SHP77 treated with DMSO at 0.1 percent for 48 hours (cell line): ENCODE measurements at regions not wholly inside any gene's neighbourhood (a gene's known extent, or its start where the extent isn't known, plus 50 kb on each side); places are given as distances from the start of the nearest gene placed in this dataset.
"Not testable (repeated sequence)": the region's sequence is repeated elsewhere in the genome, so short reads cannot be mapped to it uniquely, and the experiment has no call there.

Experiments
- DNase-seq: peaks from one replicate; lab custom pipeline; 2025; lab: John Stamatoyannopoulos, UW

DNA sequence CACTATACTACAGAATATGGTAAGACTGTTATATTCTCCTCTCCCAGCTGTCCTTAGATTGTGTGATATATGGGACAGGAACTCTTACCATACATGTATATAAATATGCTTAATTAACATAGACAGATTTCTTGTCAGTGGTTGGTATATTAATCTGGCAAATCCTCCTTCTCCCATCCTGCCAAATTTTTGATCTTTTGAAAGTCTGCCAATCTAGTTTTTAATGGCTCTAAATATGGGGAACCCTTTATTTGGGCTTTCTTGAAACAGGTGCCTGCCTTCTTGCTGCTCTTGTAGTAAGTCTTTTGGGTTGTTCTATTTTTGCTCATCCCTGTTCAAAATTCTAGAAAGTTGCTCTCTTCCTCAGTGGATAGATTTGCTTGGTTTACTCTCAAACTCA lies 63.5 kb downstream of the SPATA31D1 start:
- DNase-seq = no peak

DNA sequence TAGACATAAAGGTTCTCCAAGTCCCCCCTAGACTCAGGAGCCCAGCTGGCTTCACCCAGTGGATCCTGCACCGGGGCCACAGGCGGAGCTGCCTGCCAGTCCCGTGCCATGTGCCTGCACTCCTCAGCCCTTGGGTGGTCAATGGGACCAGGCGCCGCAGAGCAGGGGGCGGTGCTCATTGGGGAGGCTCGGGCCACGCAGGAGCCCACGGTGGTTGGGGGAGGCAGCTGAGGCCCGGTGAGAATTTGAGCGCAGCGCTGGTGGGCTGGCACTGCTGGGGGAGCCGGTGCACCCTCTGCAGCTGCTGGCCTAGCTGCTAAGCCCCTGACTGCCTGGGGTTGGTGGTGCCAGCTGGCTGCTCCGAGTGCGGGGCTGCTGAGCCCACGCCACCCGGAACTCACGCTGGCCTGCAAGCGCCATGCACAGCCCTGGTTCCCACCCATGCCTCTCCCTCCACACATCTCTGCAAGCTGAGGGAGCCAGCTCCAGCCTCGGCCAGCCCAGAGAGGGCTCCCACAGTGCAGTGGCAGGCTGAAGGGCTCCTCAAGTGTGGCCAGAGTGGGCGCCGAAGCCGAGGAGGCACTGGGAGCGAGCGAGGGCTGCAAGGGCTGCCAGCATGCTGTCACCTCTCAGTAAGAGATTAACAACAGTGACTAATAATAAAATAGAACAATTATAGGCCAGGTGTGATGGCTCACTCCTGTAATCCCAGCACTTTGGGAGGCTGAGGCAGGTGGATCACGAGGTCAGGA lies 65.9 kb downstream of the SPATA31D1 start:
- DNase-seq = no peak

DNA sequence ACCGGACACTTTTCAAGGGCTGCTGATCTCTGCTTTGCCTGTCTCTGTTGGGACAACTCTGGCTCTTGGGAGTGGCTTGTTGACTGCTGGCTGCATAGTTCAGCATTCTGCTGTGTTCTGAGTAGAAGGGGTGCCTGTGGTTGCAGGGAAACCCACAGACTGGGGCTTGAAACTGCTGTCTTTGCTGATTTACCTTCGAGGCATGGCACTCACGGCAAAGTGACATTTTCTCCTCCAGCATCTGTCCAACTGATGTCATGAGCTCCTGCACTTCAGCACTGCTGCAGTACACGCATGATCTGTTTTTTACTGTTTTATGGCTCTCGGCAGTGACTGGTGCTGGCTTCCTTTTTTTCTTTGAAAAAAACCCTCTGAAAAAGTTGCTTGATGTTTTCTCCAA lies 69.2 kb downstream of the SPATA31D1 start:
- no peak for DNase-seq

DNA sequence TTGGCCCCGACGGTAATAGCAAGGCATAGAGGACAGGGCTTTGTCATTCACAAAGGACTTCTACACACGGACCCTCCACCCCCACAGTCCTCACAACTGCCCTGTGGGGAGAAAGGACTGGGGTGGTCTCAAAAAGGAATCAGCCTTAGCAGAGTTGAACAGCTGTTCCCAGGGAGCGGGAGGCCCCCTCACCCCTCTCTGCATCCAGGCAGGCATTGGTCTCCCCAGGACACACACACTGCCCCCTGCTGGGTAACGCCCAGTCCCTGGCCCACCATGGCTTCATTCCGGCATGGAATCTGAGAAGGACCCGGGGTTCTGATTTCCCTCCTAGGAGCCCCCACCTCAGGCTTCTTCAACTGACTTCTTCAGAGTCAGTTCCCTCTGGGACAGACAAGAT lies 73.2 kb downstream of the SPATA31D1 start:
- DNase-seq = not testable (repeated sequence)

DNA sequence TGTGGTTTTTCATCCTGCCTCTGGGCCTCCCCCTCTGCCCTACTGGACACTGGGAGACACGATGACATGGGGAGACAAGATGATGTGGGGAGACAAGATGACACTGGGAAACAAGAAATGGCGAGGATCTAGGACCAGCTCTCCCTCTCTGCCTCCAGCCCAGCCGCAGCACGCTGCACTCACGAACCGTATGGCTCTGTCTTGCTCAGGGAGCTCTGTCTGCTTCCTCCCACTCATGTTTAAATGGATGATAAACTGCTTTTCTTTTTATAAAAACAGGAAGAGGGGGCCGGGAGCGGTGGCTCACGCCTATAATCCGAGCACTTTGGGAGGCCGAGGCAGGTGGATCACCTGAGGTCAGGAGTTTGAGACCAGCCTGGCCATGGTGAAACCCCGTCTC lies 73.7 kb downstream of the SPATA31D1 start:
- DNase-seq = no peak

DNA sequence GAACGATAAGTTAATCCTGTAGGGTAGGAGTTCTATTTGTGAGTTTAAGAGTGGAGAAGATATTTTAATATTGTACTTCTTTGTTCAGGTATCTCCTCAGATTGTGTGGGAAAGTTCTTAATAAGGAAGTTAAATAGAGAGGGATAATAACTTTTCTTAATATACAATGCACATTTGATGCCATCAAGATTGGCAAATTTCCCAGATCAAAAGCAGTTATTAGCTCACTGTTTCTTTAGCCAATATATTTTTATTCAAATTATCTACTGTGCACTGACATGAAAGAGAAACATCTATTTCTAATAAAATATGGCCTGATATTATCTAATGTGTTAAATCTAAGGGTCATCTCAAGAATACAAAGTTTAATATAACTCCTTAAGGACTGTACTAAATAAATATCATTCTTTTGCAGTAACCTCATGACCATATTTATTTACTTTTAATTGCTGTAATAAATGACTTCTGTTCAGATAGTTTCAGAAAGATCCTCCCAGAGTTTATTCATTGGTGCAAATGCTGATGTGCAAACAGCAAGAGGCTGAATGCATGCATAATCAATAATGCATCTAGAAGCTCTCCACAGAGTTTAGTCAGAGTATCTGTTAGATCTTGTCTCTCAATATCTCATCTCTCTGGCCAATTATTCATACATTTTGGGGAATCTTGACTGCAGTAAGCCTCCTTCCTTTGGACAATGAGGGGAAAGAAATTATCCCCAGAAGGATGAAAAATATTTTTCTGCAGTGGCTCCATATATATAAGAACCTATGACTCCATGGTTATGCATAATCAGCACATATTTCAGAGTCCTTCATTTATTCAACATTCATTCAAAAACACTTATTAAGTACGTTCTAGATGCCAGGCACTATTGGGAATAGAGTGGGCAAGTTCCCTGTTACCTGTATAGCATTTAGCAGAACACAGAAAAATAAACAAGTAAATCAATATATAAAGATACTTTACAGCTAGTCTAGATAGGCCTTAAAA lies 85.3 kb downstream of the SPATA31D1 start:
- no peak for DNase-seq

DNA sequence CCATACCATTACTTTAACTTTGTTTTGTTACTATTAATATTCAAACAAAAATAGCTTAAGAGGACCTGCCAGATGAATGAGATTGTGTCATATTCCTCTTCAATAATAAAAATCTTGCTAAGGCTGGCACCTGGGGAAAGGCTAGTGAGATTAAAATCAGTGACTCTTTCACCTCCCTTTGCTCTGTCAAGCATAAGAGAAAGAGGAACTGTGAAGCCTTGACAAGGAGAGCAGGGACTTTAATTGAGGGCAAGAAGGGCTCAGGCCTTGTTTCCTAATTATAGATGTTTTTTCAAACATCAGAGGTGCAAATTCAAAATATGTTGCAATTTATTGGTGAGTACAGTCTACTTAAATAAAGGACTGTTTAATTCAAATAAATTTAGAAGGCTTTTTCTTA lies 91.7 kb downstream of the SPATA31D1 start:
- DNase-seq = no peak

DNA sequence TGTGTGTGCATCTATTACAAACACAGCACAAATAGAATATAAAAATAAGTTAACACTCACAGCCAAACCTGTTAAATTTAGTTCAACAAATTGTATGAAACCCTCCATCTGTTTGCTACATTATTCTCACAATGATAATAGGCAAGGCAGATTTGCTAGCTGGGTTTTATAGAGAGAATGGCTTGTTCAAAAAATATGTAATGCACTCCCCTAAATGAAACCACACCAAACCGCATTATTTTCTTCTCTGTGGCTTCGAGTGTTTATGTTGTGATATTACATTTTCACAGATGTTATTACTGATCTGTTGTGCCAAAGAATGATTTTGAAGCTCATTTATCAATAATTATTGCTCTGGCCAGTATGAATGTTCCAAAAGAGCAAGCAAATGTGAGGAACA lies 92.9 kb downstream of the SPATA31D1 start:
- DNase-seq = no peak

DNA sequence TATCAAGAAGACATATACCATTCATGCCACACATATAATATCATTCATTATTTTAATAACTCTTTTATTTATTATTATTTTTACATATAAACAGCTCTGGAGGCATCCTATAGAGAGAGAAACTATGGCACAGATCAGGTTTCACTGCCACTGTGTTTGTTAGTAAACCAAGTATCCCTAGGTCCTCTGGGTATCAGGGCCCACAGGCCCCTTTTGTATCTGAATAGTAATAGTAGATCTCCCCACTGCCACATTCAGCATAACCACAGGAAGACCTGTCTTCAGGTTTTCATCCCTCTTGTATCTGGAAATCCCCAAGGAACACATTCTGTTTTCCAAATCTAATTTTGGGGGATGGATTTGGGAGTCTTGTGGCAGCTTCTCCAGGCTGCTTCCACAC lies 94.0 kb downstream of the SPATA31D1 start:
- DNase-seq = no peak

DNA sequence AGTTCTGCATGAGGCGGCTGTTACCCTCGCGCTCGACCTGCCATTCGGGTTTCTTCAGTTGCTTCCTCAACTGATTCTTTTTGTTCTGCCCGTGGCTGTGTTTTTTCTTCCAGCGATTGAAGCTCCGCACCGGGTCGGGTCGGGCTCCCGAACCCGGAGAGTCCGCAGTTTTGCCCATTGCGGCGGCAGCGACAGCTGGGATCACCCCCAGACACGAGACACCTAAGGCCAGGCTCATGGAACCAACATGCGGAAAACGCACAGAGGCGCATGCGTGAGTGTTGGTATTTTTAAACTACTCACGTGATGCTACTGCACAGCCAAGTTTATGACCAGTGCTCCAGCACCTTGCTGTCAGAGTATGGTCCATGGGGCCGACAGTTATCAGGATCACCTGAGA lies 100.0 kb downstream of the SPATA31D1 start:
- no peak for DNase-seq

DNA sequence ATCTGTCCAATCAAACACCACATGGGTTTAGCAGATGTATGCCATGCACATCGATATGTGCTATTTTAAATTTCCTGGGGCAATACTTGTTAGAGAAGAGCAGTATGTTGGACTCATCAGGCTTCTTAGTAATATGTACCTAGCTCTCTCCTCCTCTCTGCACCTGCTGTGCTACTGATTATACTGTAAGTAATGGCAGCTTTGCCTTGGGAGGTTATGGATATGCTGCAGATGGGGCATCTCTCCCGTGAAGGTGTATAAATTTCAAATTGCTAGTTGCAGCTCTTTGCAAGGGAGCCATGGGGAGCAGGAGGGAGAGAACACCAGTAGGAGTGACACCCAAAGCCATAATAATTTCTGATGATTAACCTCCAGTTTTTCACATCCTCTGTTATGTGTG lies 101.5 kb downstream of the SPATA31D1 start:
- DNase-seq = no peak

DNA sequence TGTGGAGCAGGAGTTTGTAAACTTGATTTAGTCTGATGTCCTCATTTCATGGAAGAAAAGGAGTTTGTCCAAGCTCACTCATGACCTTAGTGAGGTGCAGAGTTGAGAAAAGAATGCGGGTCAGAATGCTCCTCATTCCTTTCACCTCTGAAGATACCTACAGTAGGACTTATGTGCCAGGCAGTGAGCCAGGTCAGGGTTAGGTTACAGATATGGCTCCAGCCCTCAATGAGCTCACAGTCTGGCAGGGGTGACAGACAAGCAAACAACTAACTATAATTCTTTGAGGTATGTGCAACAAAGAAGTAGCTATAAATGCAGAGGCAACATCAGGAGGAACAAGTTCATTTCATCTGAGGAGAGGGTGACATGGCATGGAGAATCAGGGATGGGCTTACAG lies 102.5 kb downstream of the SPATA31D1 start:
- DNase-seq = no peak

DNA sequence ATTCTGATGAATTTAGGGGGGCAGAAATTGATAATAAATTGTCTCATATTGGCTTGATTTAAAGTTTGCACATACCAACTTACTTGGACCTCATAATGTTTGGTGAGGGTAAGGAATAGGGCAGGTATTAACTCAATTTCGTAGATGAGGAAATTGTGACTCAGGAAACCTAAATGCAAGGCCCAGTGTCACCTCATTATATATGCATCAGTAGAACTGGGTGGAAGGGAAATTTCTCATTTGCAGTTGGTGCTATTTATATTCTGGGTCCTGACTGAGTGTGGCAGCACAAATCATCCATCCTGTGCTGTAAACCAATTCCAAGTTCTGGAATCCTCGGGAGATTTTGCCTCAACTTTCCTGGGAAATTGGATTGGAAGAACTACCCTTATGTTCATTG lies 103.0 kb downstream of the SPATA31D1 start:
- no peak for DNase-seq

DNA sequence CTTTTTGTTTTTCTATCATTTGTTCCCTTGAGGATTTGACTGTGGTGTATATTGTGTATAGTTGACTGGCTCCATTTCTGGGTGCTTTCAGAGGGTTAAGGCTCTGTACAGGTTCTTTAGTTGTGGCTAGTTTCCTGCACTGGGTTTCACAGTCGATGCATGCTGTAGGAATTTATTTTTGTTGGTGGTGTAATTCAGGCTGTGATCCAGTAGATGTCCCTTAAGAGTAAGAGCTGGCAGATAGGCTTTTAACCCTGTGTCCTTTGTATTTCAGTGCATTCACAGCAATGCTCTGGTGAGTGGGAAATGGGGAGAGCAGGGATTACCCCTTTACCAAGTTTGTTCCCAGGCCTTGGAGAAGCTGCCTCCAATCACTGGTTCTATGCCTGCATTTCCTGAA lies 112.9 kb downstream of the SPATA31D1 start:
- DNase-seq = no peak

DNA sequence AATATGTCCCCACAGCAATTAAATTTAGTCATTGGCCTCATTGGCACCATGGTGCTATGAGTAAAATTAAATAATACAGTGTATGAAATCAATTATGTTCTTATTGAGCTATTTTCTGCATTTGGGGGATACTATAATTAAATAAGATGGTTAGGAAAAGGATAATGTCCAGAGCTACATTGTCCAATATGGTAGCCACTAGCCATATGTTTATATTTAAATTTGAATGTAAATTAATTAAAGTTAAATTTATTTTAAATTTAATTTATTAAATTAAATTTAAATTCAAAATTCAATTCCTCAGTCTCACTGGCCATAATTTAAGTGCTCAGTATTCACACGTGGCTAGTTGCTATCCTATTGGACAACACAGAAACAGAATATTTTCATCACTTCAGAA lies 115.7 kb downstream of the SPATA31D1 start:
- DNase-seq = no peak

DNA sequence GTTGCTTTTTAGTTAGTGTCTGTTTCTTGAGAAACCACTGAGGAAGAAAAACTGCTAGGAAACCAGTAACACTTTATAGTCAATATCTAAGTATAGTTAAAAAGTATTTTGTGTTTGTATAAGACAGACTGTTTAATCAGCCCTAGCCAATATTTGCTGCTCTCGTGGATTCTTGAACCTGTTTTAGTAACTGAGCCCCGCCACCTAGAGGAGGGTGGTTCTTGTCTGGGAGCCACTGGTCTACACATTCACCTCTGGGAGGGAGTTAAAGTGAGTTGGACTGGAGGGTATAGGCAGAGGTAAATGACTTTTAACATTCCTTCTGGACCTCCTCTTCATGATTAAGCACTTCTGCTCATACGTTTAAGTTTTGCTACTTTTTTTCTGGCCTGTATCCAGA lies 117.2 kb downstream of the SPATA31D1 start:
- no peak for DNase-seq

DNA sequence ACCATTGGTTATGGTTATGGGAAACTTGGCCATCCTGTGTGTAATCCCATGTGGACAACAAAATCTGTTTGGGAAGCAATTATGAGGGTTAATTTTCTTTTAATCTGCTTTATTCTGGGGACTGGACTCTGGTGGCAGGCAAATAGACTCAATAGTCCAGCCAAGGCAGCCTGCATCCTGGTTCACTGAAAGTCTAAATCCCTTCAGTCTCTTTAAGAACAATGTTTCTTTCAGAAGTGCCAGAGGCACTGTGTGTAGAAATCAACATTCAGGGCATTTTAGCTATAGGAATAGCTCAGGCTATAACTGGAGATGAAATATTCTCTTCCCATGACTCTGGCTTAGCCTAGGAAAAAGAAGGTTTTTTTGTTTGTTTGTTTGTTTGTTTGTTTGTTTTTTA lies 118.0 kb downstream of the SPATA31D1 start:
- DNase-seq = no peak

DNA sequence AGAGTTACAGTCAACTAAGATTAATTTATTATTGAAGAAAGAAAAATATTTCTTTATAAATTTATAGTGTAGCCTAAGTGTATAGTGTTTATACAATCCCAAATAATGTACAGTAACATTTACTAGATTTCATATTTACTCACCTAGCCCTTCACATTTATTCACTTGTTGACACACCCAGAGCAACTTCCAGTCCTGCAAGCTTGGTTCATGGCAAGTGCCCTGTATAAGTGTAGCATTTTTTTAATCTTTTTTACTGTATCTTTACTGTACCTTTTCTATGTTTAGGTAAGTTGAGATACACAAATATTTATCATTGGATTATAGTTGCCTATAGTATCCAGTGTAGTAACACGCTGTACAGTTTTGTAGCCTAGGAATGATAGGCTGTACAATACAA lies 119.9 kb downstream of the SPATA31D1 start:
- DNase-seq = no peak

DNA sequence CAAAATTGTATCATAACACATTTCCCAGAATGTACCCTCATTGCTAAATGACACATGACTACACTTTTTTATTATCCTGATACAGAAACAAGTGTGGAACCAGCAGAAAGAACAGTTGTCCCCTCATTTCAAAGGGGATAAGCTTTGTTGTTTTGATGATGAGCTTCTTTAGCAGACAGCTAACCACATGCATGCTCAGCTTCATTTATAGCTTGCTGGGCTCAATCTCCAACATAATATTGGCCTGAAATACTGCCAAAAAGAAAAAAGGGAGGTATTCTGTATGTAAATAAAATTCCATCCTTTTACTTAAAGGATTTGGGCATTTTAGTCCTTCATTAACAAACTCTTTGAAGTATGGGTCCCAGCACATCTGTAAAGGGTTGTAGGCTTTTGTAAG lies 120.4 kb downstream of the SPATA31D1 start:
- DNase-seq = no peak

DNA sequence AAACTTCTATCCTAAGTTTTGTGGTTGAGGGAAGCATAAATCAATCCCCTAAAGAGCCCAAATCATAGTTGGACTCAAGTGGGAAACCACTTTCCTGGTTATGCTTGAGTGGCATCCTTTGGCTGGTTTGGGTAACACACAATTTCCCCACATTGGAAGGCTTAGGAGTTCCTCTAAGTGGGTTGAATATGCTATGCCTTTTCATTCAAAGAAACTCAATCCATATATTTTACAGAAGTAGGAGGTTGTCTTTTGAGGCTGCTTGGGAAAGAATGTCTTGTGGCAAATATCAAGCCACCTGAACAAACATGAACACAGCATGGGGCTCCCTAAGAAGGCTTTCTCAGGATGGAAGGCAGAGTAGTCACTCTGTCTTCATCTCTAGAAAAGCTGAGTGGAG lies 121.1 kb downstream of the SPATA31D1 start:
- no peak for DNase-seq

DNA sequence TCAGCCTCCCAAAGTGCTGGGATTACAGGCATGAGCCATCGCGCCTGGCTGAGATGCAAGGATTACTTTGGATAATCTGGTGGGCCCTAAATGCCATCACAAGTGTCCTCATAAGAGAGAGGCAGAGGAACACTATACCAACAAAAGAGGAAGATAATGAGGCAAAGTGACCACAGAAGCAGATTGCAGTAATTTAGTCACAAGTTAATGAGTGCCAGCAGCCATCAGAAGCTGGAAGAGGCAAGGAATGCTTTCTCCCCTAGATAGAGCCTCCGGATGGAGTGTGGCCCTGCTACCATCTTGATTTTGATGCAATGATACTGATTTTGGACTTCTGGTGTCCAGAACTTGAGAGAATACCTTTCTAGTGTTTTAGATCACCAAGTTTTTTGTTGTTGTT lies 122.3 kb downstream of the SPATA31D1 start:
- no peak for DNase-seq

DNA sequence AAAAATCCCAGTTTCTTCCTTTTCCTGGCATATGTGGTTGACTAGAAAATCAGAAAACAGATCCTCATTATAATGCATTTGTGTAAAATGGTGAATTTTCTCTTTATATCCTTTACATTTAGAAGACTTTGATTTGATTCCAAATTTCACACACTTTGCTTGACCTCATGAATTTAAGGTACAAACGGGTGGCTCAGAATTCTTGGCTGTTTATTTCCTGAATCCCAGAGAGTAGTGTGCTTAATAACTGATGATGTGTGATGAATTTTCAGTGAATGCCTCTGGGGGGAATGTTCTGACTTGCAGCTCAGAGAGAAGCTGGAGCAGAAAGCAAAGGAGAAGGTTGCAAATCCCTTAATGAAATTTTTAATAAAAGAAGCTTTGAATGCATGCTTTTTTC lies 126.8 kb downstream of the SPATA31D1 start:
- no peak for DNase-seq

DNA sequence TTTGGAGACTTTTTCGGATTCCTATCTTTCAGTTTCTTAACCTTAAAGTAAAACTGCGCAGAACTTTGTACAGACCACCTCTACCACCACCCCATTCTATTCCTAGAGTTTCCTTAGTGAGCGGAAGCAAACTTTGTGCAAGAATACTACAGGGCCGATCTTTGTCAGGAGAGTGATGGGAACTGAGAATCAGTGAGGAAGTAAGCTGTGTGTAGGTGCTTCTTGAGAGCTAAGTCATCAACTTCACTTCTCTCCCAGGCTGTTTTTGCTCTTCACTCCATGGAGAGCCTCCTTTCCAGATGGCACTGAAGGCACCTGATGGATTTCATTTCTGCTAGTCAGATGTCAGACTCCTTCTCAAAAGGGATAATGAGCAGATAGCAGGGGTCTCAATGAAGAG lies 127.3 kb downstream of the SPATA31D1 start:
- DNase-seq = no peak
